SK-N-SH (cell line): ENCODE measurements at regions not wholly inside any gene's neighbourhood (a gene's known extent, or its start where the extent isn't known, plus 50 kb on each side); places are given as distances from the start of the nearest gene placed in this dataset.

Source experiments
- CTCF ChIA-PET: fragments of 300-600, 350-600 bp; formaldehyde crosslinking; extraction: SDS; loops from one replicate; lab custom pipeline; 2021; lab: Yijun Ruan, JAX
- POLR2A ChIA-PET: fragments of 350-600 bp; sonication (Branson Sonifier 250); formaldehyde crosslinking; extraction: SDS; loops from one replicate; lab custom pipeline; 2020; ENCODE audit warnings: antibody characterized with exemption, inconsistent platforms; lab: Yijun Ruan, JAX
- DNase-seq: peaks from one replicate; pipeline ENCODE4 v3.0.0; 2012
- H2AFZ ChIP-seq: fragments of 200-600 bp; sonication (generic); 2 replicates; pipeline ENCODE4 v1.8.1; 2016; ENCODE audit warnings: antibody characterized with exemption, mild to moderate bottlenecking, low read depth
- H3F3A ChIP-seq: fragments of 200-600 bp; sonication (generic); replicated peaks from 2 replicates; pipeline ENCODE3; 2016; ENCODE audit warnings: antibody characterized with exemption, mild to moderate bottlenecking; ENCODE audit not compliant: insufficient read depth
- H3K27ac ChIP-seq, 2 experiments: fragments of 200-500 bp in 1 of 2; fragments of 200-600 bp in 1 of 2; sonication (Bioruptor generic) in 1 of 2; sonication (generic), shearing (Covaris generic) in 1 of 2; 2 replicates each; pipeline versions ENCODE4 v1.5.1 to v1.6.1; 2014 to 2016; ENCODE audit warnings: low read depth in 2 of 2, inconsistent platforms in 1 of 2, low read length in 1 of 2, mild to moderate bottlenecking in 1 of 2, mixed read lengths in 1 of 2
- H3K27me3 ChIP-seq: fragments of 200-600 bp; sonication (generic), shearing (Covaris generic); 2 replicates; pipeline ENCODE4 v1.6.1; 2016; ENCODE audit warnings: mixed run types; ENCODE audit not compliant: insufficient read depth
- H3K36me3 ChIP-seq, 2 experiments: fragments of 200-500 bp in 1 of 2; fragments of 200-600 bp in 1 of 2; sonication (Bioruptor generic) in 1 of 2; sonication (generic) in 1 of 2; replicated peaks in 1 of 2; 2 replicates each; pipeline versions ENCODE3 to v1.5.1; 2014 to 2016; ENCODE audit warnings: low read length in 1 of 2, mild to moderate bottlenecking in 1 of 2; ENCODE audit not compliant: insufficient read depth in 2 of 2, control insufficient read depth in 1 of 2
- H3K4me1 ChIP-seq, 2 experiments: fragments of 200-500 bp in 1 of 2; fragments of 200-600 bp in 1 of 2; sonication (Bioruptor generic) in 1 of 2; sonication (generic), shearing (Covaris generic) in 1 of 2; 2 replicates each; pipeline versions ENCODE4 v1.5.1 to v1.6.1; 2014 to 2016; ENCODE audit warnings: low read depth in 1 of 2, low read length in 1 of 2, mixed run types in 1 of 2; ENCODE audit not compliant: insufficient read depth in 2 of 2, control insufficient read depth in 1 of 2
- H3K4me2 ChIP-seq: fragments of 200-600 bp; sonication (generic), shearing (Covaris generic); 2 replicates; pipeline ENCODE4 v1.6.1; 2017; ENCODE audit warnings: mixed run types
- H3K4me3 ChIP-seq, 2 experiments: fragments of 200-500 bp in 1 of 2; fragments of 200-600 bp in 1 of 2; sonication (Bioruptor generic) in 1 of 2; sonication (generic), shearing (Covaris generic) in 1 of 2; 2 replicates each; pipeline versions ENCODE4 v1.5.1 to v1.8.1; 2014 to 2016; ENCODE audit warnings: low read depth in 2 of 2, inconsistent platforms in 1 of 2, low read length in 1 of 2, mild to moderate bottlenecking in 1 of 2, mixed read lengths in 1 of 2, moderate library complexity in 1 of 2
- H3K79me2 ChIP-seq: fragments of 200-600 bp; sonication (generic); 2 replicates; pipeline ENCODE4 v1.8.1; 2017; ENCODE audit warnings: mild to moderate bottlenecking; ENCODE audit not compliant: insufficient read depth
- H3K9ac ChIP-seq: fragments of 200-600 bp; sonication (generic); 2 replicates; pipeline ENCODE4 v1.6.1; 2017; ENCODE audit warnings: mixed run types
- H3K9me2 ChIP-seq: fragments of 200-600 bp; sonication (generic); 2 replicates; pipeline ENCODE4 v1.6.1; 2017; ENCODE audit warnings: mixed run types
- H3K9me3 ChIP-seq: fragments of 200-600 bp; sonication (generic); 2 replicates; pipeline ENCODE4 v1.6.1; 2017; ENCODE audit warnings: mixed run types, mild to moderate bottlenecking, moderate library complexity
- H4K20me1 ChIP-seq: fragments of 200-600 bp; sonication (generic); 2 replicates; pipeline ENCODE4 v1.6.1; 2017; ENCODE audit warnings: mild to moderate bottlenecking, mixed run types; ENCODE audit not compliant: insufficient read depth
- CHD2 ChIP-seq: fragments of 150-350 bp; IDR thresholded peaks from 2 replicates; pipeline ENCODE4 v1.6.1; 2018; ENCODE audit warnings: low read length; ENCODE audit not compliant: partially characterized antibody
- ELF1 ChIP-seq: IDR thresholded peaks from 2 replicates; pipeline ENCODE4 v1.4.0; 2012
- EP300 ChIP-seq, 2 experiments: IDR thresholded peaks; 2 replicates each; pipeline versions ENCODE4 v1.4.0 to v1.6.1; 2012; ENCODE audit warnings: borderline replicate concordance in 1 of 2, low read depth in 1 of 2, low read length in 1 of 2
- EZH2phosphoT487 ChIP-seq: fragments of 200-600 bp; sonication (generic); IDR thresholded peaks from 2 replicates; pipeline ENCODE4 v1.6.1; 2017; ENCODE audit warnings: low read depth, mixed run types, mild to moderate bottlenecking, antibody characterized with exemption, moderate library complexity, borderline replicate concordance
- GATA2 ChIP-seq: sonication (generic); formaldehyde crosslinking; IDR thresholded peaks from 2 replicates; pipeline ENCODE4 v1.5.0; 2020; ENCODE audit warnings: mild to moderate bottlenecking, missing genetic modification reagents
- IRF3 ChIP-seq: fragments of 150-350 bp; IDR thresholded peaks from 2 replicates; pipeline ENCODE4 v1.6.1; 2016; ENCODE audit warnings: mild to moderate bottlenecking, low read depth, low read length
- MAX ChIP-seq: IDR thresholded peaks from 2 replicates; pipeline ENCODE4 v1.4.0; 2012; ENCODE audit warnings: low read depth
- MEF2A ChIP-seq: IDR thresholded peaks from 2 replicates; pipeline ENCODE4 v1.4.0; 2012; ENCODE audit warnings: low read depth, borderline replicate concordance
- NFIC ChIP-seq: IDR thresholded peaks from 2 replicates; pipeline ENCODE4 v1.4.0; 2012; ENCODE audit warnings: borderline replicate concordance
- RAD21 ChIP-seq: IDR thresholded peaks from 2 replicates; pipeline ENCODE4 v1.6.1; 2012; ENCODE audit warnings: mild to moderate bottlenecking, low read length
- RFX5 ChIP-seq: IDR thresholded peaks from 2 replicates; pipeline ENCODE4 v1.6.1; 2012; ENCODE audit warnings: mild to moderate bottlenecking, improper control_type of control experiment, low read length
- RXRA ChIP-seq: IDR thresholded peaks from 2 replicates; pipeline ENCODE4 v1.4.0; 2012; ENCODE audit warnings: low read depth, mild to moderate bottlenecking, borderline replicate concordance
- TCF12 ChIP-seq: IDR thresholded peaks from 2 replicates; pipeline ENCODE4 v1.4.0; 2012
- TEAD4 ChIP-seq: IDR thresholded peaks from 2 replicates; pipeline ENCODE4 v1.4.0; 2012; ENCODE audit warnings: mild to moderate bottlenecking, borderline replicate concordance; ENCODE audit not compliant: insufficient read depth
- ZBTB33 ChIP-seq: IDR thresholded peaks from 2 replicates; pipeline ENCODE4 v1.4.0; 2012; ENCODE audit warnings: low read depth, borderline replicate concordance
- WGBS: methylation state at CpG from one replicate; pipeline ENCODE4 v1.1.6; 2017; ENCODE audit warnings: low lambda C conversion rate; 5-methylcytosine and 5-hydroxymethylcytosine counted together
- TF ChIP-seq, protein P1 (sequence below): IDR thresholded peaks from 2 replicates; pipeline ENCODE4 v1.4.0; 2012; ENCODE audit warnings: low read depth, borderline replicate concordance
- TF ChIP-seq, protein P2 (sequence below): IDR thresholded peaks from 2 replicates; pipeline ENCODE4; 2012
- TF ChIP-seq, protein P3 (sequence below): IDR thresholded peaks from 2 replicates; pipeline ENCODE4 v1.6.1; 2012; ENCODE audit warnings: mild to moderate bottlenecking, low read depth, low read length, moderate library complexity

GRCh38 chr18:41593171-41593675, 361.8 kb upstream of the PIK3C3 start:
- no peak overlapping the region for H3K4me3 ChIP-seq
- POLR2A ChIA-PET = no interaction called here
- CTCF ChIA-PET = interaction anchor here (0.6 kb wide), 1 partner anchor 1292 kb away, joined by 3 read pairs; no protein-coding TSS in a partner anchor
- no peaks in the 10 kb centered on the region for H4K20me1 ChIP-seq
- H3K9me2 ChIP-seq = no peaks in the 10 kb centered on the region
- no peaks in the 10 kb centered on the region for H3K79me2 ChIP-seq
- H3K36me3 ChIP-seq = no peaks in the 10 kb centered on the region
- no peaks in the 10 kb centered on the region for H3K9me3 ChIP-seq
- no peaks in the 10 kb centered on the region for H3F3A ChIP-seq
- no peak overlapping the region for H3K9ac ChIP-seq
- no peak overlapping the region for H3K27ac ChIP-seq
- no peaks in the 10 kb centered on the region for H3K27me3 ChIP-seq
- TF ChIP-seq, protein P1, sequence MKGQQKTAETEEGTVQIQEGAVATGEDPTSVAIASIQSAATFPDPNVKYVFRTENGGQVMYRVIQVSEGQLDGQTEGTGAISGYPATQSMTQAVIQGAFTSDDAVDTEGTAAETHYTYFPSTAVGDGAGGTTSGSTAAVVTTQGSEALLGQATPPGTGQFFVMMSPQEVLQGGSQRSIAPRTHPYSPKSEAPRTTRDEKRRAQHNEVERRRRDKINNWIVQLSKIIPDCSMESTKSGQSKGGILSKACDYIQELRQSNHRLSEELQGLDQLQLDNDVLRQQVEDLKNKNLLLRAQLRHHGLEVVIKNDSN = no peak
- TF ChIP-seq NFIC = no peak
- H3K4me1 ChIP-seq = no peaks in the 10 kb centered on the region
- no peak overlapping the region for H2AFZ ChIP-seq
- no peak overlapping the region for H3K4me2 ChIP-seq
- DNase-seq = no peak

DNA sequence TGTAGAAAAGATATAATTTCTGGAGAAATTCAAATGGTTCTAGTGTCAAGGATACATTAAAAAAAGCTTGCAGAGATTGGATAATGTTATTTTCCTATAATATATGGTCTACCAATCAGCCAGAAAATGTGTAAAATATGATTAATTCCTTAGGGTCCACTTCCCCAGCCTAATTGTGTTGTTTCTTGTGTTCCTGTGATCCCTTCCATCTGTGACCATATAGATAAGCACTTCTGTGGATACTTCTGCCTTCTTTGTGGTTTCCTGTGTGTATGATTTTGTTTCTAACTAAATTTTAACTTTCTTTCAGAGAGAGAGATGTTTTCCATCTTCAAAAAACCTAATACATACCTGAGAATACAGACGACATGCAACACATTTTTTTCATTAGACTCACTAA, 367.1 kb upstream of the PIK3C3 start:
- H2AFZ ChIP-seq = no peak overlapping the region
- H3K27me3 ChIP-seq = no peaks in the 10 kb centered on the region
- no peak overlapping the region for H3K4me3 ChIP-seq
- H3K36me3 ChIP-seq = no peaks in the 10 kb centered on the region
- no peaks in the 10 kb centered on the region for H3K9me3 ChIP-seq
- no peak overlapping the region for H3K4me2 ChIP-seq
- no peaks in the 10 kb centered on the region for H3K9me2 ChIP-seq
- no peak for DNase-seq
- no peaks in the 10 kb centered on the region for H3F3A ChIP-seq
- no peak overlapping the region for H3K27ac ChIP-seq
- POLR2A ChIA-PET = no interaction called here
- no peaks in the 10 kb centered on the region for H3K79me2 ChIP-seq
- no peaks in the 10 kb centered on the region; a peak in 1 of 4 replicates for H3K4me1 ChIP-seq
- H3K9ac ChIP-seq = no peak overlapping the region
- WGBS = 28% methylated on average over 1 of the region's 1 CpG
- CTCF ChIA-PET = no interaction called here
- H4K20me1 ChIP-seq = no peaks in the 10 kb centered on the region
- TF ChIP-seq, protein P2, sequence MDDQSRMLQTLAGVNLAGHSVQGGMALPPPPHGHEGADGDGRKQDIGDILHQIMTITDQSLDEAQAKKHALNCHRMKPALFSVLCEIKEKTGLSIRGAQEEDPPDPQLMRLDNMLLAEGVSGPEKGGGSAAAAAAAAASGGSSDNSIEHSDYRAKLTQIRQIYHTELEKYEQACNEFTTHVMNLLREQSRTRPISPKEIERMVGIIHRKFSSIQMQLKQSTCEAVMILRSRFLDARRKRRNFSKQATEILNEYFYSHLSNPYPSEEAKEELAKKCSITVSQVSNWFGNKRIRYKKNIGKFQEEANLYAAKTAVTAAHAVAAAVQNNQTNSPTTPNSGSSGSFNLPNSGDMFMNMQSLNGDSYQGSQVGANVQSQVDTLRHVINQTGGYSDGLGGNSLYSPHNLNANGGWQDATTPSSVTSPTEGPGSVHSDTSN = no peak
- TF ChIP-seq TEAD4 (no peak), EZH2phosphoT487 (no peak), ZBTB33 (no peak), IRF3 (no peak), CHD2 (no peak), ELF1 (no peak), EP300 (IDR thresholded peaks at IDR 0.05; ENCODE audit: borderline replicate concordance in 1 of 2, low read depth in 1 of 2, low read length in 1 of 2) (no peak), RXRA (no peak), MEF2A (no peak), RFX5 (no peak), GATA2 (no peak), MAX (no peak), RAD21 (no peak), TCF12 (no peak)
- TF ChIP-seq, protein P3, sequence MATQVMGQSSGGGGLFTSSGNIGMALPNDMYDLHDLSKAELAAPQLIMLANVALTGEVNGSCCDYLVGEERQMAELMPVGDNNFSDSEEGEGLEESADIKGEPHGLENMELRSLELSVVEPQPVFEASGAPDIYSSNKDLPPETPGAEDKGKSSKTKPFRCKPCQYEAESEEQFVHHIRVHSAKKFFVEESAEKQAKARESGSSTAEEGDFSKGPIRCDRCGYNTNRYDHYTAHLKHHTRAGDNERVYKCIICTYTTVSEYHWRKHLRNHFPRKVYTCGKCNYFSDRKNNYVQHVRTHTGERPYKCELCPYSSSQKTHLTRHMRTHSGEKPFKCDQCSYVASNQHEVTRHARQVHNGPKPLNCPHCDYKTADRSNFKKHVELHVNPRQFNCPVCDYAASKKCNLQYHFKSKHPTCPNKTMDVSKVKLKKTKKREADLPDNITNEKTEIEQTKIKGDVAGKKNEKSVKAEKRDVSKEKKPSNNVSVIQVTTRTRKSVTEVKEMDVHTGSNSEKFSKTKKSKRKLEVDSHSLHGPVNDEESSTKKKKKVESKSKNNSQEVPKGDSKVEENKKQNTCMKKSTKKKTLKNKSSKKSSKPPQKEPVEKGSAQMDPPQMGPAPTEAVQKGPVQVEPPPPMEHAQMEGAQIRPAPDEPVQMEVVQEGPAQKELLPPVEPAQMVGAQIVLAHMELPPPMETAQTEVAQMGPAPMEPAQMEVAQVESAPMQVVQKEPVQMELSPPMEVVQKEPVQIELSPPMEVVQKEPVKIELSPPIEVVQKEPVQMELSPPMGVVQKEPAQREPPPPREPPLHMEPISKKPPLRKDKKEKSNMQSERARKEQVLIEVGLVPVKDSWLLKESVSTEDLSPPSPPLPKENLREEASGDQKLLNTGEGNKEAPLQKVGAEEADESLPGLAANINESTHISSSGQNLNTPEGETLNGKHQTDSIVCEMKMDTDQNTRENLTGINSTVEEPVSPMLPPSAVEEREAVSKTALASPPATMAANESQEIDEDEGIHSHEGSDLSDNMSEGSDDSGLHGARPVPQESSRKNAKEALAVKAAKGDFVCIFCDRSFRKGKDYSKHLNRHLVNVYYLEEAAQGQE = no peak
- TF ChIP-seq, all 33 proteins: peak for 0
